ENCODE measurements at regions not wholly inside any gene's neighbourhood (a gene's known extent, or its start where the extent isn't known, plus 50 kb on each side); places are given as distances from the start of the nearest gene placed in this dataset.
A peak's percentile ranks its signal among the peaks of the same experiment; 100 is the strongest.

GRCh38 chr5:33146881-33147280 lies 293.9 kb upstream of the TARS1 start:
- no peaks in the 10 kb centered on the region for H3K27me3 ChIP-seq
- intact Hi-C loops (cut with DNase I; ENCODE audit: low total_unique reads): no loop called here
- H3K27ac ChIP-seq: no peak overlapping the region
- no peak for DNase-seq
- H3K4me3 ChIP-seq: no peak overlapping the region
- no peak for TF ChIP-seq POLR2A (IDR thresholded peaks at IDR 0.05)
- no peak for TF ChIP-seq CTCF (IDR thresholded peaks at IDR 0.05)
- no peaks in the 10 kb centered on the region for H3K36me3 ChIP-seq (ENCODE audit: low read depth, missing control alignments)
- H3K9me3 ChIP-seq: no peaks in the 10 kb centered on the region
- peaks cover 3% of the 10 kb centered on the region for H3K4me1 ChIP-seq

GRCh38 chr5:33148076-33148513 lies 292.7 kb upstream of the TARS1 start:
- H3K36me3 ChIP-seq (ENCODE audit: low read depth, missing control alignments): no peaks in the 10 kb centered on the region
- peaks cover 3% of the 10 kb centered on the region for H3K4me1 ChIP-seq
- peak; percentile 69 for DNase-seq
- intact Hi-C loops (cut with DNase I; ENCODE audit: low total_unique reads): no loop called here
- H3K9me3 ChIP-seq: no peaks in the 10 kb centered on the region
- WGBS, 2 donors: 61 to 63% methylated on average over 3 of the region's 3 CpGs
- no peak overlapping the region for H3K27ac ChIP-seq
- no peak for TF ChIP-seq CTCF (IDR thresholded peaks at IDR 0.05)
- TF ChIP-seq POLR2A (IDR thresholded peaks at IDR 0.05): no peak
- H3K4me3 ChIP-seq: no peak overlapping the region
- H3K27me3 ChIP-seq: no peaks in the 10 kb centered on the region

GRCh38 chr5:33153372-33153771 lies 287.4 kb upstream of the TARS1 start:
- H3K4me3 ChIP-seq: no peak overlapping the region
- no peaks in the 10 kb centered on the region for H3K9me3 ChIP-seq
- H3K27me3 ChIP-seq: no peaks in the 10 kb centered on the region
- 54 to 57% methylated on average over 1 of the region's 1 CpG for WGBS, 2 donors
- H3K36me3 ChIP-seq (ENCODE audit: low read depth, missing control alignments): no peaks in the 10 kb centered on the region
- no peak overlapping the region for H3K27ac ChIP-seq
- TF ChIP-seq CTCF (IDR thresholded peaks at IDR 0.05): no peak
- no peak for TF ChIP-seq POLR2A (IDR thresholded peaks at IDR 0.05)
- DNase-seq: no peak
- intact Hi-C loops (cut with DNase I; ENCODE audit: low total_unique reads): no loop called here
- H3K4me1 ChIP-seq: peaks cover 2% of the 10 kb centered on the region

- WGBS, 2 donors: 83 to 97% methylated on average over 1 of the region's 1 CpG
- TF ChIP-seq CTCF (IDR thresholded peaks at IDR 0.05): no peak
- no peak for TF ChIP-seq POLR2A (IDR thresholded peaks at IDR 0.05)
Observed at GRCh38 chr5:33153831-33154230, 286.9 kb upstream of the TARS1 start.

GRCh38 chr5:33160871-33161270 lies 279.9 kb upstream of the TARS1 start:
- TF ChIP-seq CTCF (IDR thresholded peaks at IDR 0.05) (no peak), POLR2A (IDR thresholded peaks at IDR 0.05) (no peak)
- Histone ChIP-seq H3K4me3 (no peak overlapping the region), H3K27me3 (no peaks in the 10 kb centered on the region), H3K9me3 (no peaks in the 10 kb centered on the region), H3K27ac (no peak overlapping the region), H3K4me1 (no peaks in the 10 kb centered on the region), H3K36me3 (ENCODE audit: low read depth, missing control alignments) (no peaks in the 10 kb centered on the region)
- intact Hi-C loops (cut with DNase I; ENCODE audit: low total_unique reads): no loop called here
- no peak for DNase-seq
- WGBS, 2 donors: 90 to 91% methylated on average over 2 of the region's 2 CpGs

More at GRCh38 chr5:33153831-33154230, 286.9 kb upstream of the TARS1 start:
- H3K4me3 ChIP-seq: no peak overlapping the region
- H3K27me3 ChIP-seq: no peaks in the 10 kb centered on the region
- no peak overlapping the region for H3K27ac ChIP-seq
- intact Hi-C loops (cut with DNase I; ENCODE audit: low total_unique reads): no loop called here
- no peaks in the 10 kb centered on the region for H3K36me3 ChIP-seq (ENCODE audit: low read depth, missing control alignments)
- no peaks in the 10 kb centered on the region for H3K4me1 ChIP-seq
- no peak for DNase-seq
- H3K9me3 ChIP-seq: no peaks in the 10 kb centered on the region
